Tibial nerve (tissue), 4 donors: ENCODE measurements at regions not wholly inside any gene's neighbourhood (a gene's known extent, or its start where the extent isn't known, plus 50 kb on each side); places are given as distances from the start of the nearest gene placed in this dataset.
"Not testable (repeated sequence)": the region's sequence is repeated elsewhere in the genome, so short reads cannot be mapped to it uniquely, and the experiment has no call there.

Experiments
- DNase-seq, 2 donors: peaks; one replicate each; pipeline ENCODE4 v3.0.0-alpha.2; 2019; ENCODE audit warnings: low spot score in 2 of 2
- H3K27ac ChIP-seq, 4 donors: fragments of 200-600 bp; sonication (generic) in 3 of 4; one replicate each; pipeline ENCODE4 v1.5.1; 2017 to 2019; ENCODE audit warnings: mild to moderate bottlenecking in 1 of 4
- H3K27me3 ChIP-seq, 2 donors: fragments of 200-600 bp; sonication (generic) in 1 of 2; one replicate each; pipeline versions ENCODE4 v1.5.1 to v1.6.0; 2017 to 2019
- H3K36me3 ChIP-seq, 3 donors: fragments of 200-600 bp; sonication (generic); one replicate each; pipeline ENCODE4 v1.5.1; 2018 to 2019
- H3K4me1 ChIP-seq, 4 donors: fragments of 200-600 bp; sonication (generic) in 3 of 4; one replicate each; pipeline ENCODE4 v1.5.1; 2017 to 2019
- H3K4me3 ChIP-seq, 4 donors: fragments of 200-600 bp; sonication (generic) in 3 of 4; one replicate each; pipeline ENCODE4 v1.5.1; 2017 to 2019; ENCODE audit warnings: mild to moderate bottlenecking in 1 of 4, moderate library complexity in 1 of 4
- H3K9me3 ChIP-seq, 4 donors: fragments of 200-600 bp; sonication (generic) in 3 of 4; one replicate each; pipeline ENCODE4 v1.5.1; 2017 to 2019
- CTCF ChIP-seq, 5 experiments: fragments of 200-600 bp in 3 of 5; fragments of 450-650 bp in 2 of 5; sonication (generic) in 3 of 5; IDR thresholded peaks; one replicate each; pipeline ENCODE4 v1.5.1; 2016 to 2019; ENCODE audit warnings: antibody characterized with exemption in 5 of 5, mild to moderate bottlenecking in 3 of 5, moderate library complexity in 2 of 5
- EP300 ChIP-seq, 2 donors: sonication (generic); formaldehyde crosslinking; IDR thresholded peaks; one replicate each; pipeline ENCODE4 v1.6.1; 2017; ENCODE audit warnings: antibody characterized with exemption in 2 of 2, mild to moderate bottlenecking in 1 of 2
- POLR2A ChIP-seq, 2 donors: fragments of 450-650 bp; IDR thresholded peaks; one replicate each; pipeline ENCODE4 v1.6.1; 2017; ENCODE audit warnings: antibody characterized with exemption in 2 of 2, mild to moderate bottlenecking in 2 of 2, moderate library complexity in 2 of 2
- WGBS, 2 donors: methylation state at CpG; one replicate each; pipeline ENCODE4 v1.1.5; 2018; 5-methylcytosine and 5-hydroxymethylcytosine counted together

- TF ChIP-seq POLR2A (IDR thresholded peaks at IDR 0.05), result no peak
- no peak for TF ChIP-seq EP300 (IDR thresholded peaks at IDR 0.05)
- no peak for TF ChIP-seq CTCF (IDR thresholded peaks at IDR 0.05)
- Histone ChIP-seq H3K36me3 (no peaks in the 10 kb centered on the region), H3K27me3 (no peaks in the 10 kb centered on the region), H3K4me1 (no peaks in the 10 kb centered on the region), H3K4me3 (no peak overlapping the region), H3K27ac (no peak overlapping the region), H3K9me3 (peaks cover 0 to 4% (median 0%) of the 10 kb centered on the region in 4 donors)
- no peak for DNase-seq
Observed at GRCh38 chr7:145812218-145812617, 304.4 kb upstream of the CNTNAP2 start.

GRCh38 chr7:145805496-145805895 is 311.1 kb upstream of the CNTNAP2 start:
- WGBS, 2 donors, result 73 to 78% methylated on average over 3 of the region's 3 CpGs
- H3K4me3 ChIP-seq, H3K36me3 ChIP-seq: not testable (repeated sequence)

GRCh38 chr7:145797507-145797906 is 319.1 kb upstream of the CNTNAP2 start:
- H3K27me3 ChIP-seq, result no peaks in the 10 kb centered on the region
- no peak for DNase-seq

More at GRCh38 chr7:145805496-145805895, 311.1 kb upstream of the CNTNAP2 start:
- not testable (repeated sequence) for H3K9me3 ChIP-seq, DNase-seq, H3K4me1 ChIP-seq, H3K27ac ChIP-seq, H3K27me3 ChIP-seq

GRCh38 chr7:145795132-145795531 is 321.5 kb upstream of the CNTNAP2 start:
- Histone ChIP-seq H3K4me3 (no peak overlapping the region), H3K36me3 (no peaks in the 10 kb centered on the region), H3K27ac (no peak overlapping the region), H3K9me3 (no peaks in the 10 kb centered on the region), H3K27me3 (no peaks in the 10 kb centered on the region), H3K4me1 (no peaks in the 10 kb centered on the region)
- no peak for DNase-seq
- TF ChIP-seq CTCF (IDR thresholded peaks at IDR 0.05), result no peak
- TF ChIP-seq EP300 (IDR thresholded peaks at IDR 0.05), result no peak

More at GRCh38 chr7:145797507-145797906, 319.1 kb upstream of the CNTNAP2 start:
- no peak for TF ChIP-seq EP300 (IDR thresholded peaks at IDR 0.05)
- TF ChIP-seq CTCF (IDR thresholded peaks at IDR 0.05), result no peak
- TF ChIP-seq POLR2A (IDR thresholded peaks at IDR 0.05), result no peak
- Histone ChIP-seq H3K9me3 (no peaks in the 10 kb centered on the region), H3K4me1 (no peaks in the 10 kb centered on the region), H3K27ac (no peak overlapping the region), H3K4me3 (no peak overlapping the region), H3K36me3 (no peaks in the 10 kb centered on the region)
- 65 to 69% methylated on average over 2 of the region's 2 CpGs for WGBS, 2 donors

GRCh38 chr7:145784809-145785780 is 331.5 kb upstream of the CNTNAP2 start:
- no peaks in the 10 kb centered on the region for H3K9me3 ChIP-seq
- TF ChIP-seq POLR2A (IDR thresholded peaks at IDR 0.05), result no peak
- TF ChIP-seq CTCF (IDR thresholded peaks at IDR 0.05), result no peak
- TF ChIP-seq EP300 (IDR thresholded peaks at IDR 0.05), result no peak
- no peak overlapping the region for H3K27ac ChIP-seq
- no peak overlapping the region for H3K4me3 ChIP-seq
- no peak for DNase-seq
- no peaks in the 10 kb centered on the region for H3K27me3 ChIP-seq
- 91 to 92% methylated on average over 20 of the region's 20 CpGs for WGBS, 2 donors
- H3K36me3 ChIP-seq, result no peaks in the 10 kb centered on the region
- no peaks in the 10 kb centered on the region for H3K4me1 ChIP-seq

GRCh38 chr7:145781388-145781787 is 335.2 kb upstream of the CNTNAP2 start:
- DNase-seq, H3K4me1 ChIP-seq, H3K27ac ChIP-seq, H3K4me3 ChIP-seq, H3K36me3 ChIP-seq, H3K27me3 ChIP-seq, H3K9me3 ChIP-seq: not testable (repeated sequence)
- 81% methylated on average over 2 of the region's 2 CpGs for WGBS, 2 donors
